Raji (cell line): ENCODE measurements at regions not wholly inside any gene's neighbourhood (a gene's known extent, or its start where the extent isn't known, plus 50 kb on each side); places are given as distances from the start of the nearest gene placed in this dataset.

Source experiments
- POLR2A ChIP-seq: IDR thresholded peaks from 2 replicates; pipeline ENCODE4 v1.6.1; 2011; ENCODE audit warnings: low read depth, low read length, control low read depth; ENCODE audit not compliant: insufficient read depth

GRCh38 chr17:77861981-77862645 is 96.4 kb upstream of the TNRC6C start:
- TF ChIP-seq POLR2A: no peak

DNA sequence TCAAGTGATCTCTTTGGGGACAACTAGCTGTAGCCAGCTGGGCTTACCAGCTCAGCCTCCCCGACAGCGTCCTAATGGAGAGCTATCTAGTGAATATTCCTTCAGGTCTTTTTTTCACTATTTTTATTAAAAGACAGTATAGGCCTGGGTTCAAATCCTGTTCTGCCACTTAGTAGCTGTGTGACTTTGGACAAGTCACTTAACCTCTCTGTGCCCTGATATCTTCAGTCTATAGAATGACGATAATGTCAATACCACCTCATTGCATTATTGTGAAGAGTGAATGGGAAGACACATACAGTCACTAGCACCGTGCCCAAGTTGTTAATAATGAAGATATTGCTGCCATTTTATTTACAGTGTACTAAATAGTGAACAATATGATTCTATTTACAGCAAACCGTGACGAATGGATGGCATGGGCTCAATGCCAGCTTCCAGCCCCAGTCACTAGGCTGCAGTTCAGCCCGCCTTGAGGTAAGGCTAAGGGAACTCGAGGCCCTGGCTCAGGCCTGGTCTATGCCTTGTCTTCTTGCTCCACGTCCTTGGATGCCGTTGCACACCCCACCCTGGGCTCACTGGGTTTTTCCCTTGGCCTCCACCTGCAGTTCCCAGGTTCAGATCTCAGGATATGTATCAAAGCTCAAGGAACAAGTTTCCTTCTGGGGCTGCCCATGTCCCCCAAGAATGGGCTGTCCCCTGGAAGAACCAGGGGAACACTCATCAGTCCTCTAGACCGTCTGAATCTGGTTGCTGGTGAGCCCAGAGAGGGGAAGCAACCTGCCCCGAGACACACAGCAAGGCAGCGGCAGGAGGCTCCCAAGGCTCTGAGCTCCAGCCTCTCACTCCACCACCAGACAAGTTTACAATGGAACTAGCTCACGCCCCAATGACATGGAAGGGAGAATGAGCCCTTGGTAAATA is 95.4 kb upstream of the TNRC6C start:
- TF ChIP-seq POLR2A: no peak

GRCh38 chr17:77863814-77864161 is 94.7 kb upstream of the TNRC6C start:
- TF ChIP-seq POLR2A: no peak

GRCh38 chr17:77864234-77865111 is 94.0 kb upstream of the TNRC6C start:
- no peak for TF ChIP-seq POLR2A

- TF ChIP-seq POLR2A: no peak
Measured at GRCh38 chr17:77865112-77865611, 93.3 kb upstream of the TNRC6C start.

GRCh38 chr17:77865716-77866115 is 92.8 kb upstream of the TNRC6C start:
- TF ChIP-seq POLR2A: no peak

GRCh38 chr17:77867308-77867781 is 91.2 kb upstream of the TNRC6C start:
- no peak for TF ChIP-seq POLR2A

DNA sequence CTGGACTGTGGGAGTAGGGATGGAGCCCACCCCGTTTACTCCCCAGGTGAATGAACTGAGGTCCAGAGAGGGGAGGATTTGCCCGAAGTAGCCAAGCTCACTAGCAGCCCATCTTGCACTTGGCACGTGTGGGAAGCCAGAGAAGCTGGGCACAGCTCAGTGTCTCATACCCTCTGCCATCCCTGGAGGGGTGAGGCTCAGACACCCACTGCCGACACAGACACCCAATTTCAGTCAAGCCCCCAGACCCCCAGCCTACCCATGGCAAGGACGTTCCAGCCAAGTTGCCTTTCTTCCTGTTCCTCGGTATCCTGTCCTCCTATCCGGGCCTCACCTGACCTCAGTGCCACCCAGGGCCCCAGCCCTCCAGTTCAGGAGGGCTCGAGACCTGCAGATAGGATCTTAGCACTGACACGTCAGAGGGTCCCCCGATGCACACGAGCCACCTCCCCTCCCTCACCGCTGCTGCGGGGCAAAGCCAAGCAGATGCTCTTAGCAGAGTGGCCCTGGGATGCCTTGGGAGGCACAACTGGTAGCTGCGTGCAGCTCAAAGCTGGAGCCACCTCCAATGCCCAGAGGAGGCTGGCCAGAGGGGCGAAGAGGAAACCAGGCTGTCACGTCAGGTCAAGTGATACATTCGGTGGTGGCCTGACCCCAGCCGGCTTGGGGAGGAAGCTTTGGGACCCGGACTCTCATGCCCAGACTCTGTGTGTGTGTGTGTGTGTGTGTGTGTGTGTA is 90.4 kb upstream of the TNRC6C start:
- no peak for TF ChIP-seq POLR2A

- no peak for TF ChIP-seq POLR2A
Measured at GRCh38 chr17:77869041-77869599, 89.4 kb upstream of the TNRC6C start.

DNA sequence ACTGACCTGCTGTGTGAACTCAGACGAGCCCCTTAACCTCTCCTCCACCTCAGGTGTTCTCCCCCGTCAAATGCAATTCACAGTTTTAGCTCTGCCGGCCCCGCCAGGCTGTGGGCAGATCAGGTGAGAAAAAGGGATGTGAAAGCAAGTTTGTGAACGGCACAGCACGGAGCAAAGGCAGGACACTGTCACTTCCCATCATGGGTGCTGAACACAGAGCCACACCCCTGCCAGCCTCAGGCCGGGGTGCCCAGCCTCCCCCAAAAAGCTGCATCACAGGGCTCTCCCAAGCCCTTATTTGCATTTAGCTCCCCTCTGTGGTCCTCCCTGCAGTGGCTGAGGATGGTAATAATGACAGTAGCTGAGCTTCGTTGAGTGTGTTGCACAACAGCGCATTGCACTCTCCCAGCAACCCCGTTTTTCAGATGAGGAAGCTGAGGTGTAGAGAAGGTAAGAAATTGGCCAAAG is 88.8 kb upstream of the TNRC6C start:
- TF ChIP-seq POLR2A: 0 out of 2 replicates have a peak, but pooled peaks have one; percentile 18

- no peak for TF ChIP-seq POLR2A
Measured at GRCh38 chr17:77872199-77872598, 86.3 kb upstream of the TNRC6C start.

DNA sequence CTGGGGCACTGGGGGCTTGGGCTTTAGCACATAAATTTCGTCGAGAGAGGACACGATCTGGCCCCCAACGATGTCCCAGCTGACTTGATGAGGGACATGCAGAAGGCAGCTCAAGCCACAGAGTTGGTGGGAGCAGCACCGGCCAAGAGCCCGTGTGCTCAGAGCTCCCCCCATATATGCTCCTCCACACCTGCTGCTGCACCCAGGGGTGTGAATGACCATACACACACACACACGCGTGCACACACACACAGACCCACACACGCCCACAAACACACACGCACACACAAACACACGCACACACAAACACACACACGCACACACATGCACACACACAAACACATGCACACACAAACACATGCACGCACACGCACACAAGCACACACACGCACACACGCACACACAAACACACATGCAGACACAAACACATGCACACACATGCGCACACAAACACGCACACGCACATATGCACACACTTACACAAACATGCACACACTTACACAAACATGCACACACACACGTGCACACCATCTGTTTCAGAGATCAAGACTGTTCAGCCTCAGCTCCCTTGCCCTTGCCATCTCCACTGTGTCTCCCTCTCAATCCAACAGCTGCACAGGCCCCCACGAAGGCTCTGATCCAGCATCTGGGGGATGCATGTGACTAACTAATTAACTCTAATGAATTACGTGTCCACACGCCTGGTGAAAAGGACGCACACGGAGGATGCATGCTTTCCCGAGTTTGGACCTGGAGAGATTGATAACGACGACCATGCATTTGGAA is 85.6 kb upstream of the TNRC6C start:
- no peak for TF ChIP-seq POLR2A

DNA sequence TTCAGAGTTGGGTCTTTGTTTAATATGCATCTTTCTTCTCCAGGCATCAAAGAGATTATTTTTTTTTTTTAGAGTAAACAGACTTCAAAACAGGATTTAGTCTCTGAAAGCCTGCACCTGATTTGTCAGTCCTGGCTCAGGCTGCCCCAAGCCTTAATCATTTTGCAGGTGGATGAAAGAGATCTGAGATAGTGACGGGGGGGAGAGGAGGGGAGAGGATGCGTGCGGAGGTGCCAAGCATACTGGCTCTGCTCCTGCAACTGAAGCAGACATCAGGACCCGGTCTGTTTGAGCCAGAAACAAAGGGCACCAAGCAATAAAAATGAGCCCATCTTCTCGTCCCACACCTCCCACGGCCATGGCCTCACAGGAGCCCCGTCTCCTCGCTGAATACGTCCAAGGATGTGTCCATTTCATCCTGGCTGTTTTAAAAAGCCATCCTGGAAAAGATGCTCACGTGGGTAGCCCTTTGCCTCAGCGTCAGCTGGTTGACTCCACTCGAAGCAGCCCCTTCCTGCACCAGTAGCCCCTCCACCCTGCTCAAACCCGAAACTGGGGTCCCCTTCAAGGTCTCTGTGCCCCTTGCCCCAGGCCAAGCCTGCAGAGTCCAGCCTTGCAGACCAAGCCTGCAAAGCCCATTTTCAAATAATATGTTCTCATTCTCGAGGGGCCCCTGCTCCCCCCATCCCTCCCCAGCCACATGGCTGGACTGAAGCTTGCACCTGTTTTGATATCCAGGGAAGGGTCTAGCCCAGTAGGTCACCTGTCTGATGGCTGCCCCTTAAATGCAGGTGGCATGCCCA is 84.8 kb upstream of the TNRC6C start:
- no peak for TF ChIP-seq POLR2A
